ENCODE measurements at regions not wholly inside any gene's neighbourhood (a gene's known extent, or its start where the extent isn't known, plus 50 kb on each side); places are given as distances from the start of the nearest gene placed in this dataset.

GRCh38 chr4:34309383-34309906, 1934.9 kb downstream of the ARAP2 start:
- no peaks in the 10 kb centered on the region for H3K4me1 Mint-ChIP-seq
- no peak overlapping the region for H2AFZ ChIP-seq (ENCODE audit: insufficient read depth, low read depth, low read length, poor library complexity, severe bottlenecking)
- H3K27me3 ChIP-seq (ENCODE audit: control insufficient read depth in 2 of 2, insufficient read depth in 2 of 2, low read length in 2 of 2): no peaks in the 10 kb centered on the region

DNA sequence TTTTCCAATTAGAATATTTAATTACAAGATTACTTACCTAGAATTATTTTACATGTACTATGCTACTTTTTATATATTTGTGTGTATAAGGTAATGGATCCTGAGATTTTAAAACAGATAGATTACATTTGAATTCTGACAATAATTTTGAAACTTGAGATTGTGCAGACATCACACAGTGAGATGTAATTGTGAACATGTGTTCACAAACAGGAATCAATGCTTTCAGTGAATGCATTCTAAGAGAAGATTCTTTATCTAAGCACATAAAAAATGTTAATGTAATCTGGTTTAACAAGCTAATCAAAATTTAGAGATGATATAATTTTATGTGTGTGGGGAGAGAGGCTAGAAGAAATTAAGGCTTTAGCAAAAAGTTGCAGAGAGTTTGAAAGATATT, 1925.5 kb downstream of the ARAP2 start:
- Histone ChIP-seq H3K79me2 (ENCODE audit: insufficient read depth, low read length) (no peaks in the 10 kb centered on the region), H3K9me3 (replicated peaks in 1 of 2; ENCODE audit: control insufficient read depth in 1 of 2, insufficient read depth in 1 of 2, low read length in 2 of 2) (no peaks in the 10 kb centered on the region), H3K36me3 (replicated peaks in 1 of 2; ENCODE audit: control insufficient read depth in 1 of 2, insufficient read depth in 2 of 2, low read length in 2 of 2) (no peaks in the 10 kb centered on the region), H3K27ac (ENCODE audit: low read depth in 1 of 2, low read length in 2 of 2) (no peak overlapping the region), H2AFZ (ENCODE audit: insufficient read depth, low read depth, low read length, poor library complexity, severe bottlenecking) (no peak overlapping the region), H3K4me1 (ENCODE audit: control insufficient read depth in 1 of 2, insufficient read depth in 2 of 2, low read length in 2 of 2) (no peaks in the 10 kb centered on the region), H4K20me1 (ENCODE audit: insufficient read depth, low read length) (no peaks in the 10 kb centered on the region), H3K4me3 (replicated peaks in 1 of 3; ENCODE audit: low read depth in 2 of 3, low read length in 3 of 3) (no peak overlapping the region), H3K27me3 (ENCODE audit: control insufficient read depth in 2 of 2, insufficient read depth in 2 of 2, low read length in 2 of 2) (no peaks in the 10 kb centered on the region), H3K9ac (ENCODE audit: insufficient read depth, low read length, poor library complexity, severe bottlenecking) (no peak overlapping the region), H3K4me2 (replicated peaks; ENCODE audit: extremely low read depth, low read length, poor library complexity, severe bottlenecking) (no peak overlapping the region)
- H3K36me3 Mint-ChIP-seq: no peaks in the 10 kb centered on the region
- no peak overlapping the region for H3K4me3 Mint-ChIP-seq
- peaks cover 0 to 7% (median 0%) of the 10 kb centered on the region in 7 donors for H3K9me3 Mint-ChIP-seq
- intact Hi-C loops (cut with micrococcal nuclease): no loop called here
- no peaks in the 10 kb centered on the region for H3K27me3 Mint-ChIP-seq (ENCODE audit: low read depth in 3 of 3)
- TF ChIP-seq CTCF (IDR thresholded peaks at IDR 0.05): no peak
- no peak overlapping the region for H3K27ac Mint-ChIP-seq
- DNase-seq: no peak
- H3K4me1 Mint-ChIP-seq: no peaks in the 10 kb centered on the region

More at GRCh38 chr4:34309383-34309906, 1934.9 kb downstream of the ARAP2 start:
- Histone ChIP-seq H3K9me3 (replicated peaks in 1 of 2; ENCODE audit: control insufficient read depth in 1 of 2, insufficient read depth in 1 of 2, low read length in 2 of 2) (no peaks in the 10 kb centered on the region), H4K20me1 (ENCODE audit: insufficient read depth, low read length) (no peaks in the 10 kb centered on the region), H3K4me1 (ENCODE audit: control insufficient read depth in 1 of 2, insufficient read depth in 2 of 2, low read length in 2 of 2) (no peaks in the 10 kb centered on the region), H3K27ac (ENCODE audit: low read depth in 1 of 2, low read length in 2 of 2) (no peak overlapping the region), H3K79me2 (ENCODE audit: insufficient read depth, low read length) (no peaks in the 10 kb centered on the region), H3K4me2 (replicated peaks; ENCODE audit: extremely low read depth, low read length, poor library complexity, severe bottlenecking) (no peak overlapping the region), H3K4me3 (replicated peaks in 1 of 3; ENCODE audit: low read depth in 2 of 3, low read length in 3 of 3) (no peak overlapping the region), H3K9ac (ENCODE audit: insufficient read depth, low read length, poor library complexity, severe bottlenecking) (no peak overlapping the region), H3K36me3 (replicated peaks in 1 of 2; ENCODE audit: control insufficient read depth in 1 of 2, insufficient read depth in 2 of 2, low read length in 2 of 2) (no peaks in the 10 kb centered on the region)
- no peak for DNase-seq
- TF ChIP-seq CTCF (IDR thresholded peaks at IDR 0.05): no peak
- H3K27me3 Mint-ChIP-seq (ENCODE audit: low read depth in 3 of 3): peaks cover 0 to 1% (median 0%) of the 10 kb centered on the region in 3 donors
- H3K27ac Mint-ChIP-seq: no peak overlapping the region
- intact Hi-C loops (cut with micrococcal nuclease): no loop called here
- H3K36me3 Mint-ChIP-seq: no peaks in the 10 kb centered on the region
- H3K9me3 Mint-ChIP-seq: no peaks in the 10 kb centered on the region
- H3K4me3 Mint-ChIP-seq: no peak overlapping the region
